ENCODE measurements at regions not wholly inside any gene's neighbourhood (a gene's known extent, or its start where the extent isn't known, plus 50 kb on each side); places are given as distances from the start of the nearest gene placed in this dataset.

DNA sequence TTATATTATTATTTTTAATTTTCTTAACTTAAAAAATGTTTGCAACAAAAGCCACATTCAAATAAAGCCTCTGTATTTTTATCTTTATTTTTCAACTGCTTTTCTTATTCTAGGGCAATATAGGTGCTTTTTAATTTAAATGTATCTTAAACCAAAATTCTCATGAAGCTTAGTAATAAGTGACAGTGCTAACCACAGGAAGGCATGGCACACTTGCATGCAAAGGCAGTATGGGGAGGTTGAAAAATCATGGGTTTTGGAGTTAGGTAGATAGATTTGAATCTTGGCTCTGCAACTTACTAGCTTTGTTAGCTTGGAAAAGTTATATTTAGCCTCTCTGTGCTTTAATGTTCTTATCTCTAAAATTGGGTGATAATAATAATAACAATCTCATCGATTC, 458.0 kb downstream of the DMAC1 start:
- TF ChIP-seq GATA2 (IDR thresholded peaks at IDR 0.05; ENCODE audit: low read depth, low read length): no peak
- no peak for TF ChIP-seq GATA3 (IDR thresholded peaks at IDR 0.05; ENCODE audit: low read depth, low read length)

Measured in SH-SY5Y (cell line).